ENCODE measurements at regions not wholly inside any gene's neighbourhood (a gene's known extent, or its start where the extent isn't known, plus 50 kb on each side); places are given as distances from the start of the nearest gene placed in this dataset.
A peak's percentile ranks its signal among the peaks of the same experiment; 100 is the strongest.

- WGBS, 5 donors = 52 to 58% (median 55%) methylated on average over 8 to 10 of the region's 10 CpGs
- TF ChIP-seq EP300 (IDR thresholded peaks at IDR 0.05) = no peak
- TF ChIP-seq POLR2AphosphoS5 (IDR thresholded peaks at IDR 0.05) = no peak
- TF ChIP-seq, protein P1, sequence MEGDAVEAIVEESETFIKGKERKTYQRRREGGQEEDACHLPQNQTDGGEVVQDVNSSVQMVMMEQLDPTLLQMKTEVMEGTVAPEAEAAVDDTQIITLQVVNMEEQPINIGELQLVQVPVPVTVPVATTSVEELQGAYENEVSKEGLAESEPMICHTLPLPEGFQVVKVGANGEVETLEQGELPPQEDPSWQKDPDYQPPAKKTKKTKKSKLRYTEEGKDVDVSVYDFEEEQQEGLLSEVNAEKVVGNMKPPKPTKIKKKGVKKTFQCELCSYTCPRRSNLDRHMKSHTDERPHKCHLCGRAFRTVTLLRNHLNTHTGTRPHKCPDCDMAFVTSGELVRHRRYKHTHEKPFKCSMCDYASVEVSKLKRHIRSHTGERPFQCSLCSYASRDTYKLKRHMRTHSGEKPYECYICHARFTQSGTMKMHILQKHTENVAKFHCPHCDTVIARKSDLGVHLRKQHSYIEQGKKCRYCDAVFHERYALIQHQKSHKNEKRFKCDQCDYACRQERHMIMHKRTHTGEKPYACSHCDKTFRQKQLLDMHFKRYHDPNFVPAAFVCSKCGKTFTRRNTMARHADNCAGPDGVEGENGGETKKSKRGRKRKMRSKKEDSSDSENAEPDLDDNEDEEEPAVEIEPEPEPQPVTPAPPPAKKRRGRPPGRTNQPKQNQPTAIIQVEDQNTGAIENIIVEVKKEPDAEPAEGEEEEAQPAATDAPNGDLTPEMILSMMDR (IDR thresholded peaks at IDR 0.05) = no peak
- TF ChIP-seq POLR2A (IDR thresholded peaks at IDR 0.05) = no peak
- intact Hi-C loops (cut with DNase I; ENCODE audit: low total_unique reads) = no loop called here
- Histone ChIP-seq H3K36me3 (no peaks in the 10 kb centered on the region), H3K4me3 (no peak overlapping the region), H3K9me3 (no peaks in the 10 kb centered on the region), H3K27ac (no peak overlapping the region), H3K27me3 (peaks cover 0 to 7% (median 0%) of the 10 kb centered on the region in 3 donors), H3K4me1 (no peaks in the 10 kb centered on the region)
- DNase-seq = peak in 1 of 2 donors; percentile 18
Measured at GRCh38 chr20:39282619-39283092, 320.5 kb downstream of the DHX35 start.

DNA sequence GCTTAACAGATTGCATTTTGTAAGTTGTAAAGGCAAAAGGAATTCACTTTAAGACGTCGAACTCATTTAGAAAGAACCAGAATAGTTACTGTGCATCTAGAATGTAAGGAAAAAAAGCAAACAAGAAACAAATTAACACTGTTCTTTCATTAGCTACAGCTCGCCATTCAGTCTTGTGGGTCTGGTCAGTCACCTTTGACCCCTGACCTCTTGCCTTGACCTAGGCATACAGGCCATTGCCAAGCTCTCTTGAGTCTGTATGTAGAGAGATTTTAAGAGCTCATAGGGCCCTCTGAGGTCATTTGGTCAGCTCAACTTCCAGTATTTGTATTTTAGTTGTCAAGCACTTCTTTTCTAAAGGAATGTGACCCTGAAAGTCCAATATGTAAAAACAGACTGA lies 318.7 kb downstream of the DHX35 start:
- WGBS, 5 donors = 73 to 79% (median 77%) methylated on average over 3 of the region's 3 CpGs
- H3K4me1 ChIP-seq = no peaks in the 10 kb centered on the region
- TF ChIP-seq, protein P1 (IDR thresholded peaks at IDR 0.05) = no peak
- TF ChIP-seq POLR2AphosphoS5 (IDR thresholded peaks at IDR 0.05) = no peak
- no peak for TF ChIP-seq POLR2A (IDR thresholded peaks at IDR 0.05)
- TF ChIP-seq EP300 (IDR thresholded peaks at IDR 0.05) = no peak
- no peaks in the 10 kb centered on the region for H3K36me3 ChIP-seq
- H3K27ac ChIP-seq = no peak overlapping the region
- DNase-seq = no peak
- H3K9me3 ChIP-seq = peaks cover 0 to 10% (median 3%) of the 10 kb centered on the region in 4 donors
- intact Hi-C loops (cut with DNase I; ENCODE audit: low total_unique reads) = no loop called here
- peaks cover 0 to 7% (median 0%) of the 10 kb centered on the region in 3 donors for H3K27me3 ChIP-seq
- H3K4me3 ChIP-seq = no peak overlapping the region

DNA sequence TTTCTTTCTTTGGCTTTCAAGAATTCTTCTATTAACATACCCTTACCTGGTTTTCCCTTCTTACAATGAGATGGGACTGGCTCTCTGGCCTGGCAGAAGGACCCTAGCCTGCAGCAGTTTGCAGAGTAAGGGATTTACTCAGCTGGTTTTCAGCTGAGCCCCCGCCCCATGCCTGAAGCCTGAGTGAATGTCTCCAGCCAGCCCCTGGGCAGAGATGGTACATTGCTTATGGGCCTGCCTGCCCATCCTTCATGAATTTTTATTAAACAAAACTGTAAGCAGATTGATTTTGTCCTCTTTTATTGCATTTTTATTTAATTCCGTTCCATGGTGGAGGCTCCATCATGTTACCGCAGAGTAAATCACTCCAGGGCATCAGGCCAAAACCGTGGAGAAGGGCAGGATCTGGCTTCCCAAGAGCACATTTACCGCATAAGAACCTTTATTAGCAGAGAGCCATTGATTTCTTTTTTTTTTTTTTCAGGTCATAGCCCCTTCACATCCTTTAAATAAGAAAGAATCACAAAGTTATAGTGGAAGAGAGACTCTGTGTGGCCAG lies 316.2 kb downstream of the DHX35 start:
- Histone ChIP-seq H3K27me3 (peaks cover 0 to 7% (median 0%) of the 10 kb centered on the region in 3 donors), H3K36me3 (no peaks in the 10 kb centered on the region), H3K27ac (no peak overlapping the region), H3K4me3 (no peak overlapping the region), H3K9me3 (peaks cover 0 to 10% (median 6%) of the 10 kb centered on the region in 4 donors), H3K4me1 (no peaks in the 10 kb centered on the region)
- DNase-seq = peak in 1 of 2 donors; percentile 24
- intact Hi-C loops (cut with DNase I; ENCODE audit: low total_unique reads) = no loop called here
- TF ChIP-seq POLR2AphosphoS5 (IDR thresholded peaks at IDR 0.05) = no peak
- no peak for TF ChIP-seq EP300 (IDR thresholded peaks at IDR 0.05)
- no peak for TF ChIP-seq POLR2A (IDR thresholded peaks at IDR 0.05)
- TF ChIP-seq, protein P1 (IDR thresholded peaks at IDR 0.05) = no peak
- 63 to 73% (median 68%) methylated on average over 5 of the region's 5 CpGs for WGBS, 5 donors

- 75 to 84% (median 80%) methylated on average over 7 of the region's 7 CpGs for WGBS, 5 donors
- Histone ChIP-seq H3K27me3 (no peaks in the 10 kb centered on the region), H3K4me3 (no peak overlapping the region), H3K4me1 (peaks cover 0 to under 1% (median 0%) of the 10 kb centered on the region in 4 donors), H3K36me3 (no peaks in the 10 kb centered on the region), H3K9me3 (peaks cover 0 to 10% (median 6%) of the 10 kb centered on the region in 4 donors), H3K27ac (no peak overlapping the region)
- TF ChIP-seq, protein P1 (IDR thresholded peaks at IDR 0.05) = no peak
- TF ChIP-seq EP300 (IDR thresholded peaks at IDR 0.05) (no peak), POLR2A (IDR thresholded peaks at IDR 0.05) (no peak), POLR2AphosphoS5 (IDR thresholded peaks at IDR 0.05) (no peak)
- intact Hi-C loops (cut with DNase I; ENCODE audit: low total_unique reads) = no loop called here
- no peak for DNase-seq
Measured at GRCh38 chr20:39277185-39277584, 315.0 kb downstream of the DHX35 start.

All from stomach (tissue), 8 donors.